NCI-H446 treated with DMSO at 0.1 percent for 48 hours (cell line): ENCODE measurements at regions not wholly inside any gene's neighbourhood (a gene's known extent, or its start where the extent isn't known, plus 50 kb on each side); places are given as distances from the start of the nearest gene placed in this dataset.

ENCODE experiments used
- DNase-seq: peaks from one replicate; lab custom pipeline; 2025; lab: John Stamatoyannopoulos, UW

DNA sequence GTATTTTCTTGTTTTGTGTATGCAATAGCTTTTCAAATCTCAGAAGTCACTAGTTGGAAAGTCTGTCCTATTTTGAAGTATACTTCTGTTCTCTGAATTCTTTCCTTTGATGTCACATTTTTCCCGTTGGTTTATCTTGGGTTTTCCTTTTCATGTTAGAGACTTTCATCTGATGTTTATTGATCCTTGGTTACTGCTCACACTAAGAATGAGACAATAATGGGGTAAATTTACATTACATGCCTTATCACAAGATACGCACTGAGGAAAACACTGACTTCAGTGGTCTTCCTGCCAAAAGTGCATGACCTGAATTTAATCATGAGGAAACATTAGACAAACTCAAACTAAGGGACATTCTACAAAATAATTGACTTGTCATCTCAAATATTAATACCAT is 63.5 kb upstream of the C1GALT1 start:
- no peak for DNase-seq

DNA sequence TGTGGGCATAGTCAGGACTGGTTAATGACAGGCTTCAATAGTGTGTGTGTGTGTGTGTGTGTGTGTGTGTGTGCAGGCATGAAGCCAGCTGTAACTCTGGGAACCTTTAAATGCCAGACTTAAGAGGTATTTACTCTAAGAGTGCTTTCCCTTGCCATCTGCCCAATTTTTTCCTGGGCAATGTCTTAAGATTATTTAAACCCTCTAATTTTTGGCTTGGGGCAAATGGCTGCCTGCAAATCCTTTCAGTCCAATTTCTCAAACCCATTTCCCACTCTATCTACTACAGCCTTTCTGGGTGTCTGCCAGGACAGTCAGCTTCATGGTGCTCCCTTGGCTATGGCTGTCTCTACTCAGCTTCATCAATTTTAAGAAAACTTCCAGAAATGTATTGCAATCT is 62.6 kb upstream of the C1GALT1 start:
- peak; percentile 84 for DNase-seq

DNA sequence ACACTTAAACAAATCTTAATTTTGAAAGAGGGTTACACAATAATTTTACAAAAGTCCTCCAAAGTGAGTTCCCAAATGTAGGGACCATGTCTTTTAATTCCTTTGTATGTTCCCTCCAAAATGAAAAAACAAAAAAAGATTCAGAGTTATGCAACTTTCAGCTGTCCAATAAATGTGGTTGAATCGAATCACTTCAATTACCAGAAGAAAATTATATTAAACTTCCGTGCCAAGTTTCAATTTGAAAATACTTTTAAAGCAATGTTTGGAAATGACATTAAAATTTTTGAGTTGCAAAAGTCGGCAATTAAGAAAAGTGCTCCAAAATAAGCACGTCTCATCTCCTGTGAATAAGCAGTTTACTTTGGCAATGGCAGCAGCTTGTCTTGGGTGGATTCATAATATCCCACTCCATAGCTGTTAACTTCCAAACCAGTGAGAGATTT is 60.3 kb upstream of the C1GALT1 start:
- peak; percentile 11 for DNase-seq

DNA sequence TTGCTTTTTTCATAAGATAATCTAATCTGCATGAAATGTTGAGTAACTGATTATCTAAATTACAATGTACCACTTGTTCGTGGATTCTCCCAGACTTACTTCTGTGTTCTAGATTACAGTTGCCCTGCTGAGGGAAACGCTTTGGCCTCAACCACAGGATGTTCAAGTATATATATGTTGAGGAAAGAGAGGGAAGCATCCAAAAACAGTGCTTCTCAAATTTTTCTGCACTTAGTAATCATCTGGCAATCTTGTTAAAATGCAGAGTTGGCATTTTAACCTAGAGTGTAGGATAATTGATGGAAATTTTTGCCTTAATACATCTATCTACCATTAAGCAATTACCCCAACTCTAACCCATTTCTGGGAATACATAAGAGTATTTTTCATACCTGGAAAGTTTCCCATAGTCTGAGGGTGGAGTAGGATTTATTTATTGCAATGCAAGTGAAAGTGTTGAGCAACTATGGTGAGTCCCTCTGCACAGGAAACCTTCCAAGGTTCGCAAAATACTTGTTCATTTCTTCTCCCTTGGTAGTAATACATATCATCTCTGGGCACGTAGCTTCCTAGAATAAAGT is 59.6 kb upstream of the C1GALT1 start:
- no peak for DNase-seq

DNA sequence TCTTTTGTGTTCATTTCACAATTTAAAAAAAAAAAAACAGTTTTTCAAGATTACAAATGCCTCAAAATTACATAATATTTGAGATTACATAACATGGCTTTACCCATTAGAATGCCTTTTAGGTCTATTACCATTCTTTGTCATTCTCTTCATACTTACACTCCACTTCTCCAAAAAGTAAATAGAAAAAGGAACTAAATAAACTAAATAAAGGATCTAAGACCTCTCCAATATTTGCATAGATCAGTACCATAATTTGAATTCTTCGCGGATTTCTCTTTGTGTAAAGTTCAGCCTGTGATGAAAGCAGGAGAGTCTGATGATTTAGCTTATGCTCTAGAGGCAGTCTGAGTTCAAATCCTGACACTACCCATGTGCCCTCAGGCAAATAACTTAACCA is 56.4 kb upstream of the C1GALT1 start:
- DNase-seq, result no peak

DNA sequence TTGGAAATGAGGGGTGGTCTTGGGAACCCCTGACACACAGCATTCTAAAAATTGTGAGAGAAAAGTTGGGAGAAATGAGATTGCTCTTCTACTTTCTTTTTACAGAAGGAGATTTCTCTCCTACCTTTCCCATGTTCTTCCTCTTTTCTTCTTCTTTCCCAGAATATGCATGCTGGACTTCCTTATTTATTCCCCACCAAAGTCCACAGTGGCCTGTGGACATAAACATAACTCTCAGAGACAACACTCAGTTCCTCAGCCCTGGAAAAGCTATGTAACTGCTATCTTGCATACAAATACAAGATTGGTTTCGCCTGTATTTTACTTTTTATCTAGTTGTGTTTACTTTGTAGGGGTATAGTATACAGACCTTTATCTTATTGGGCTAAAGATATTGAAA is 54.6 kb upstream of the C1GALT1 start:
- no peak for DNase-seq

DNA sequence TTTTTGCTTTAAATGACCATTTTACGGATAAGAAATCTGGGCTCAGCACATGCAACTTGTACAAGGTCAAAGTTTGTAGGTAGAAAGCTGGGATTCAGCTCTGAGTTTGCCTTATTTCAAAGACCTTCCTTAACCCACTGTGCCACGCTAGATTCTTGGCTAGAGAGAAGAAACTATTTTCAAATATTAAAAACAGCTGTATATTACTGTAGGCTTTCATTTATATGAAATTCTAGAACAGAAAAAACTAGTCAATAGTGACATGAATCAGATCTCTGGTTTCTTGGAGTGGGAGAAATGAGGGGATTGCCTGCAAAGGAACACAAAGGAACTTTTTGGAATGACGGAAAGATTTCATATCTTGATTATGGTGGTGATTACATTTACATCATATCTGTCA is 53.0 kb upstream of the C1GALT1 start:
- no peak for DNase-seq

DNA sequence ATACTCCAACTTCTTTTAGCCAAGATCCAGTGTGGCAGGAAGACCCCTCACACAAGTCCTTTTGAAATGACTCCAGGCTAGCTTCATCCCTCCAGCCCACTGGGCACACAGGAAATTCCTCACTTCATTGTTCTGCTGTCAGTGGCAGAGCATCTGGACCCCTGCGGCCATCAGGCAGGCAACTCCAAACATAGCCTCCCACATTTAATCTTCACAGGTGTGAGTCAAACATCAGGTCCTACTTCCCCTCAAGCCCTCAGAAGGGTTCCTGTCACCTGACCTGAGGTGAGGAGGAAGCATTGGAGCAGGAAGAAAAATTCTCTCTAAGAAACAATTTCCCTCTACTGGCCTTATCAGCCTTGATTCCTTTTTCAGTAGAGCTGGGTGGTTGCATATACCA is 51.1 kb upstream of the C1GALT1 start:
- DNase-seq, result no peak
